IPS-15b (cell line): ENCODE measurements at regions not wholly inside any gene's neighbourhood (a gene's known extent, or its start where the extent isn't known, plus 50 kb on each side); places are given as distances from the start of the nearest gene placed in this dataset.

Experiments
- H3K27me3 ChIP-seq: one replicate; pipeline ENCODE4 v1.6.1; 2013; ENCODE audit warnings: low read length; ENCODE audit not compliant: control insufficient read depth, insufficient read depth
- H3K36me3 ChIP-seq: one replicate; pipeline ENCODE4 v1.6.1; 2013; ENCODE audit warnings: low read length; ENCODE audit not compliant: control insufficient read depth, insufficient read depth
- H3K4me1 ChIP-seq: one replicate; pipeline ENCODE4 v1.6.1; 2013; ENCODE audit warnings: mild to moderate bottlenecking, low read length; ENCODE audit not compliant: control insufficient read depth, insufficient read depth
- H3K4me3 ChIP-seq: one replicate; pipeline ENCODE4 v1.5.1; 2013; ENCODE audit warnings: low read depth, low read length
- H3K9ac ChIP-seq: one replicate; pipeline ENCODE4 v1.6.1; 2013; ENCODE audit warnings: low read depth, mild to moderate bottlenecking, low read length
- H3K9me3 ChIP-seq: one replicate; pipeline ENCODE4 v1.6.1; 2013; ENCODE audit warnings: mild to moderate bottlenecking, low read length; ENCODE audit not compliant: control insufficient read depth, insufficient read depth

GRCh38 chr11:104488561-104488960, 324.6 kb upstream of the PDGFD start:
- Histone ChIP-seq H3K27me3 (no peaks in the 10 kb centered on the region), H3K4me1 (no peaks in the 10 kb centered on the region), H3K4me3 (no peak overlapping the region), H3K9me3 (peaks cover 12% of the 10 kb centered on the region), H3K9ac (no peak overlapping the region), H3K36me3 (no peaks in the 10 kb centered on the region)

GRCh38 chr11:104487046-104487806, 323.3 kb upstream of the PDGFD start:
- H3K9me3 ChIP-seq: peaks cover 12% of the 10 kb centered on the region
- no peaks in the 10 kb centered on the region for H3K4me1 ChIP-seq
- H3K36me3 ChIP-seq: no peaks in the 10 kb centered on the region
- H3K4me3 ChIP-seq: no peak overlapping the region
- no peaks in the 10 kb centered on the region for H3K27me3 ChIP-seq
- H3K9ac ChIP-seq: no peak overlapping the region

GRCh38 chr11:104484804-104485554, 321.0 kb upstream of the PDGFD start:
- Histone ChIP-seq H3K27me3 (no peaks in the 10 kb centered on the region), H3K4me3 (no peak overlapping the region), H3K36me3 (no peaks in the 10 kb centered on the region), H3K4me1 (no peaks in the 10 kb centered on the region), H3K9me3 (no peaks in the 10 kb centered on the region), H3K9ac (no peak overlapping the region)

- Histone ChIP-seq H3K4me3 (no peak overlapping the region), H3K9ac (no peak overlapping the region), H3K36me3 (no peaks in the 10 kb centered on the region), H3K9me3 (no peaks in the 10 kb centered on the region), H3K4me1 (no peaks in the 10 kb centered on the region), H3K27me3 (no peaks in the 10 kb centered on the region)
Observed at GRCh38 chr11:104476898-104477297, 313.0 kb upstream of the PDGFD start.

- Histone ChIP-seq H3K9ac (no peak overlapping the region), H3K9me3 (no peaks in the 10 kb centered on the region), H3K36me3 (no peaks in the 10 kb centered on the region), H3K4me1 (no peaks in the 10 kb centered on the region), H3K27me3 (no peaks in the 10 kb centered on the region), H3K4me3 (no peak overlapping the region)
Observed at GRCh38 chr11:104476454-104476853, 312.5 kb upstream of the PDGFD start.

- Histone ChIP-seq H3K36me3 (no peaks in the 10 kb centered on the region), H3K4me3 (no peak overlapping the region), H3K27me3 (no peaks in the 10 kb centered on the region), H3K9ac (no peak overlapping the region), H3K9me3 (no peaks in the 10 kb centered on the region), H3K4me1 (no peaks in the 10 kb centered on the region)
Observed at GRCh38 chr11:104467404-104467803, 303.5 kb upstream of the PDGFD start.

- Histone ChIP-seq H3K27me3 (no peaks in the 10 kb centered on the region), H3K36me3 (no peaks in the 10 kb centered on the region), H3K4me1 (no peaks in the 10 kb centered on the region), H3K4me3 (no peak overlapping the region), H3K9me3 (no peaks in the 10 kb centered on the region), H3K9ac (no peak overlapping the region)
Observed at GRCh38 chr11:104465321-104465720, 301.4 kb upstream of the PDGFD start.

GRCh38 chr11:104464691-104465090, 300.7 kb upstream of the PDGFD start:
- Histone ChIP-seq H3K36me3 (no peaks in the 10 kb centered on the region), H3K4me3 (no peak overlapping the region), H3K9me3 (no peaks in the 10 kb centered on the region), H3K4me1 (no peaks in the 10 kb centered on the region), H3K9ac (no peak overlapping the region), H3K27me3 (no peaks in the 10 kb centered on the region)

- Histone ChIP-seq H3K9ac (no peak overlapping the region), H3K27me3 (no peaks in the 10 kb centered on the region), H3K36me3 (no peaks in the 10 kb centered on the region), H3K4me3 (no peak overlapping the region), H3K4me1 (no peaks in the 10 kb centered on the region), H3K9me3 (no peaks in the 10 kb centered on the region)
Observed at GRCh38 chr11:104462341-104462740, 298.4 kb upstream of the PDGFD start.

GRCh38 chr11:104451197-104451893, 287.4 kb upstream of the PDGFD start:
- Histone ChIP-seq H3K4me1 (no peaks in the 10 kb centered on the region), H3K9me3 (no peaks in the 10 kb centered on the region), H3K9ac (no peak overlapping the region), H3K36me3 (no peaks in the 10 kb centered on the region), H3K27me3 (no peaks in the 10 kb centered on the region), H3K4me3 (no peak overlapping the region)

GRCh38 chr11:104443387-104443786, 279.4 kb upstream of the PDGFD start:
- Histone ChIP-seq H3K9ac (no peak overlapping the region), H3K36me3 (no peaks in the 10 kb centered on the region), H3K4me1 (no peaks in the 10 kb centered on the region), H3K4me3 (no peak overlapping the region), H3K9me3 (no peaks in the 10 kb centered on the region), H3K27me3 (no peaks in the 10 kb centered on the region)
